H1 (cell line): ENCODE measurements at regions not wholly inside any gene's neighbourhood (a gene's known extent, or its start where the extent isn't known, plus 50 kb on each side); places are given as distances from the start of the nearest gene placed in this dataset.

Experiments
- ATF3 ChIP-seq: IDR thresholded peaks from 2 replicates; pipeline ENCODE4 v1.6.1; 2011; ENCODE audit warnings: low read depth, mild to moderate bottlenecking, low read length; ENCODE audit not compliant: insufficient read depth
- CHD2 ChIP-seq: IDR thresholded peaks from 2 replicates; pipeline ENCODE4 v1.6.1; 2012; ENCODE audit warnings: low read length, improper control_type of control experiment
- EZH2 ChIP-seq: fragments of 200-600 bp; sonication (generic); IDR thresholded peaks from 2 replicates; pipeline ENCODE4 v1.7.1; 2012; ENCODE audit warnings: low read depth, mild to moderate bottlenecking, moderate library complexity, low read length, inconsistent platforms; ENCODE audit not compliant: severe bottlenecking
- SP4 ChIP-seq: IDR thresholded peaks from 2 replicates; pipeline ENCODE4 v1.6.1; 2012; ENCODE audit warnings: low read length, inconsistent platforms
- USF2 ChIP-seq: IDR thresholded peaks from 2 replicates; pipeline ENCODE4 v1.6.1; 2011; ENCODE audit warnings: low read length, improper control_type of control experiment

- TF ChIP-seq EZH2 (no peak), CHD2 (no peak), ATF3 (no peak), SP4 (no peak), USF2 (no peak)
Observed at GRCh38 chr2:62561586-62561985, 55.6 kb upstream of the TMEM17 start.
